ENCODE measurements at regions not wholly inside any gene's neighbourhood (a gene's known extent, or its start where the extent isn't known, plus 50 kb on each side); places are given as distances from the start of the nearest gene placed in this dataset.

DNA sequence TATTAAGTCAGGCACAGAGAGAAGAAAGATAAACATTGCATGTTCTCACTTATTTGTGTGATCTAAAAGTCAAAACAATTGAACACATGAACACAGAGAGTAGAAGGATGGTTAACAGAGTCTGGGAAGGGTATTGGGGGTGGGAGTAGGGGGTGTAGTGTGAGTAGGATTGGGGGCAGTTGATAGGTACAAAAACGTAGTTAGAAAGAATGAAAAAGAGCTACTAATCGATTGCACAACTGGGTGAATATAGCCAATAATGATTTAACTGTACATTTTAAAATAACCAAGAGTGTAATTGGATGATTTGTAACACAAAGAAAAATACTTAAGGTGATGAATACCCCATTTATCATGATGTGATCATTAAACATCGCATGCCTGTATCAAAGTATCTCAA is 333.3 kb downstream of the HAO1 start:
- TF ChIP-seq, protein P1, sequence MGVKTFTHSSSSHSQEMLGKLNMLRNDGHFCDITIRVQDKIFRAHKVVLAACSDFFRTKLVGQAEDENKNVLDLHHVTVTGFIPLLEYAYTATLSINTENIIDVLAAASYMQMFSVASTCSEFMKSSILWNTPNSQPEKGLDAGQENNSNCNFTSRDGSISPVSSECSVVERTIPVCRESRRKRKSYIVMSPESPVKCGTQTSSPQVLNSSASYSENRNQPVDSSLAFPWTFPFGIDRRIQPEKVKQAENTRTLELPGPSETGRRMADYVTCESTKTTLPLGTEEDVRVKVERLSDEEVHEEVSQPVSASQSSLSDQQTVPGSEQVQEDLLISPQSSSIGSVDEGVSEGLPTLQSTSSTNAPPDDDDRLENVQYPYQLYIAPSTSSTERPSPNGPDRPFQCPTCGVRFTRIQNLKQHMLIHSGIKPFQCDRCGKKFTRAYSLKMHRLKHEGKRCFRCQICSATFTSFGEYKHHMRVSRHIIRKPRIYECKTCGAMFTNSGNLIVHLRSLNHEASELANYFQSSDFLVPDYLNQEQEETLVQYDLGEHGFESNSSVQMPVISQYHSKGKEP (CRISPR knock-in tag; IDR thresholded peaks at IDR 0.05) = no peak
- TF ChIP-seq HNRNPK (IDR thresholded peaks at IDR 0.05; ENCODE audit: low read depth, low read length, poor library complexity, severe bottlenecking) = peak; percentile 92
- Histone ChIP-seq H3K4me1 (ENCODE audit: insufficient read depth, low read length) (no peaks in the 10 kb centered on the region), H3K27ac (ENCODE audit: extremely low read length, insufficient read depth, low read length) (no peak overlapping the region), H3K4me3 (replicated peaks in 1 of 3; ENCODE audit: insufficient read depth in 1 of 3, low read depth in 2 of 3, low read length in 3 of 3) (no peak overlapping the region), H3K27me3 (ENCODE audit: control insufficient read depth in 1 of 2, insufficient read depth in 2 of 2, low read length in 2 of 2) (no peaks in the 10 kb centered on the region), H3K4me2 (ENCODE audit: low read depth, low read length) (no peak overlapping the region), H3K36me3 (replicated peaks in 1 of 2; ENCODE audit: control insufficient read depth in 1 of 2, insufficient read depth in 2 of 2, low read length in 2 of 2) (no peaks in the 10 kb centered on the region), H3K9ac (ENCODE audit: insufficient read depth, low read depth, low read length) (no peak overlapping the region), H3K79me2 (ENCODE audit: insufficient read depth, low read length) (no peaks in the 10 kb centered on the region), H3K9me3 (ENCODE audit: low read length) (peaks cover 26% of the 10 kb centered on the region), H2AFZ (ENCODE audit: low read length) (no peak overlapping the region), H4K20me1 (ENCODE audit: insufficient read depth, low read length) (no peaks in the 10 kb centered on the region)
- in situ Hi-C loops (cut with HindIII; ENCODE audit: extremely low pct_ligation_motif_present, low pct_unique_long_range_greater_than_20kb) = no loop called here
- no TSS peak for BruUV-seq (replicated peaks)
- intact Hi-C loops (cut with micrococcal nuclease; ENCODE audit: unreplicated experiment) = no loop called here
- no peak for DNase-seq (ENCODE audit: low spot score)
- no peak for ATAC-seq
- no peak for FAIRE-seq
- ChIA-PET POLR2A (no interaction called here), CTCF (ENCODE audit: low intra/inter-chr PET ratio, low total read pairs) (no interaction called here)
- 5% methylated on average over 3 of the region's 3 CpGs for WGBS (ENCODE audit: low lambda C conversion rate)

DNA sequence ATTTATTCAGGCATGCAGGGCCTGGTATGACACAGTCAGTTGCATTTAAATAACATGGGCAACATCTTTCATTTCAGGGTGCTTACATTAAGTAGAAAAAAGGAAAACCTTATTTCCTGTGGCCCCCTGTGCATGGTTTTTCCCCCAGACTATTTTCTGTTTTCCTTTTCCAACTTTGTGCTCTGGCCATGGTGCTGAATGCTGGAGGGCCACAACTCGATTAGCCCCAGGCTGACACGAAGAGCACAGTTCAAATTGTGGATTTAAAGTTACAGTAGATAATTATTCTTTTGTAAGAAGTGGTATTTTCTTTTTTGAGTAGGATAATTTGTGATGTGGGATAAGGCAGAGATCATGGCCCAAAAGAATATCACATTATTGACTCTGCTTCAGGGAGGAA is 332.0 kb downstream of the HAO1 start:
- in situ Hi-C loops (cut with HindIII; ENCODE audit: extremely low pct_ligation_motif_present, low pct_unique_long_range_greater_than_20kb) (no loop called here), intact Hi-C loops (cut with micrococcal nuclease; ENCODE audit: unreplicated experiment) (no loop called here)
- H3K79me2 ChIP-seq (ENCODE audit: insufficient read depth, low read length) = no peaks in the 10 kb centered on the region
- no TSS peak for BruUV-seq (replicated peaks)
- H3K4me2 ChIP-seq (ENCODE audit: low read depth, low read length) = no peak overlapping the region
- no peak for ATAC-seq
- 0% methylated on average over 2 of the region's 2 CpGs for WGBS (ENCODE audit: low lambda C conversion rate)
- ChIA-PET CTCF (ENCODE audit: low intra/inter-chr PET ratio, low total read pairs) (no interaction called here), POLR2A (no interaction called here)
- FAIRE-seq = no peak
- H3K36me3 ChIP-seq (replicated peaks in 1 of 2; ENCODE audit: control insufficient read depth in 1 of 2, insufficient read depth in 2 of 2, low read length in 2 of 2) = no peaks in the 10 kb centered on the region
- no peak overlapping the region for H3K4me3 ChIP-seq (replicated peaks in 1 of 3; ENCODE audit: insufficient read depth in 1 of 3, low read depth in 2 of 3, low read length in 3 of 3)
- H3K9ac ChIP-seq (ENCODE audit: insufficient read depth, low read depth, low read length) = no peak overlapping the region
- H2AFZ ChIP-seq (ENCODE audit: low read length) = no peak overlapping the region
- peaks cover 22% of the 10 kb centered on the region for H3K9me3 ChIP-seq (ENCODE audit: low read length)
- no peak for DNase-seq (ENCODE audit: low spot score)
- no peaks in the 10 kb centered on the region for H4K20me1 ChIP-seq (ENCODE audit: insufficient read depth, low read length)
- no peaks in the 10 kb centered on the region for H3K4me1 ChIP-seq (ENCODE audit: insufficient read depth, low read length)
- no peak overlapping the region for H3K27ac ChIP-seq (ENCODE audit: extremely low read length, insufficient read depth, low read length)
- no peaks in the 10 kb centered on the region for H3K27me3 ChIP-seq (ENCODE audit: control insufficient read depth in 1 of 2, insufficient read depth in 2 of 2, low read length in 2 of 2)
- no peak for TF ChIP-seq ZBTB20 (CRISPR knock-in tag; IDR thresholded peaks at IDR 0.05; ENCODE audit: borderline replicate concordance, low read depth)
- no peak; the same call in 1 of the 2 replicates for TF ChIP-seq ZNF441 (CRISPR knock-in tag; IDR thresholded peaks at IDR 0.05; ENCODE audit: borderline replicate concordance)
- no peak for TF ChIP-seq U2AF2 (IDR thresholded peaks at IDR 0.05; ENCODE audit: low read depth, low read length)
- TF ChIP-seq, protein P2, sequence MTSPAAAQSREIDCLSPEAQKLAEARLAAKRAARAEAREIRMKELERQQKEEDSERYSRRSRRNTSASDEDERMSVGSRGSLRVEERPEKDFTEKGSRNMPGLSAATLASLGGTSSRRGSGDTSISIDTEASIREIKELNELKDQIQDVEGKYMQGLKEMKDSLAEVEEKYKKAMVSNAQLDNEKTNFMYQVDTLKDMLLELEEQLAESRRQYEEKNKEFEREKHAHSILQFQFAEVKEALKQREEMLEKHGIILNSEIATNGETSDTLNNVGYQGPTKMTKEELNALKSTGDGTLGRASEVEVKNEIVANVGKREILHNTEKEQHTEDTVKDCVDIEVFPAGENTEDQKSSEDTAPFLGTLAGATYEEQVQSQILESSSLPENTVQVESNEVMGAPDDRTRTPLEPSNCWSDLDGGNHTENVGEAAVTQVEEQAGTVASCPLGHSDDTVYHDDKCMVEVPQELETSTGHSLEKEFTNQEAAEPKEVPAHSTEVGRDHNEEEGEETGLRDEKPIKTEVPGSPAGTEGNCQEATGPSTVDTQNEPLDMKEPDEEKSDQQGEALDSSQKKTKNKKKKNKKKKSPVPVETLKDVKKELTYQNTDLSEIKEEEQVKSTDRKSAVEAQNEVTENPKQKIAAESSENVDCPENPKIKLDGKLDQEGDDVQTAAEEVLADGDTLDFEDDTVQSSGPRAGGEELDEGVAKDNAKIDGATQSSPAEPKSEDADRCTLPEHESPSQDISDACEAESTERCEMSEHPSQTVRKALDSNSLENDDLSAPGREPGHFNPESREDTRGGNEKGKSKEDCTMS (CRISPR knock-in tag; conservative IDR thresholded peaks at IDR 0.05) = no peak
- no peak for TF ChIP-seq MZF1 (CRISPR knock-in tag; IDR thresholded peaks at IDR 0.05; ENCODE audit: borderline replicate concordance)
- TF ChIP-seq GTF3A (CRISPR knock-in tag; conservative IDR thresholded peaks at IDR 0.05) = no peak
- TF ChIP-seq, protein P3, sequence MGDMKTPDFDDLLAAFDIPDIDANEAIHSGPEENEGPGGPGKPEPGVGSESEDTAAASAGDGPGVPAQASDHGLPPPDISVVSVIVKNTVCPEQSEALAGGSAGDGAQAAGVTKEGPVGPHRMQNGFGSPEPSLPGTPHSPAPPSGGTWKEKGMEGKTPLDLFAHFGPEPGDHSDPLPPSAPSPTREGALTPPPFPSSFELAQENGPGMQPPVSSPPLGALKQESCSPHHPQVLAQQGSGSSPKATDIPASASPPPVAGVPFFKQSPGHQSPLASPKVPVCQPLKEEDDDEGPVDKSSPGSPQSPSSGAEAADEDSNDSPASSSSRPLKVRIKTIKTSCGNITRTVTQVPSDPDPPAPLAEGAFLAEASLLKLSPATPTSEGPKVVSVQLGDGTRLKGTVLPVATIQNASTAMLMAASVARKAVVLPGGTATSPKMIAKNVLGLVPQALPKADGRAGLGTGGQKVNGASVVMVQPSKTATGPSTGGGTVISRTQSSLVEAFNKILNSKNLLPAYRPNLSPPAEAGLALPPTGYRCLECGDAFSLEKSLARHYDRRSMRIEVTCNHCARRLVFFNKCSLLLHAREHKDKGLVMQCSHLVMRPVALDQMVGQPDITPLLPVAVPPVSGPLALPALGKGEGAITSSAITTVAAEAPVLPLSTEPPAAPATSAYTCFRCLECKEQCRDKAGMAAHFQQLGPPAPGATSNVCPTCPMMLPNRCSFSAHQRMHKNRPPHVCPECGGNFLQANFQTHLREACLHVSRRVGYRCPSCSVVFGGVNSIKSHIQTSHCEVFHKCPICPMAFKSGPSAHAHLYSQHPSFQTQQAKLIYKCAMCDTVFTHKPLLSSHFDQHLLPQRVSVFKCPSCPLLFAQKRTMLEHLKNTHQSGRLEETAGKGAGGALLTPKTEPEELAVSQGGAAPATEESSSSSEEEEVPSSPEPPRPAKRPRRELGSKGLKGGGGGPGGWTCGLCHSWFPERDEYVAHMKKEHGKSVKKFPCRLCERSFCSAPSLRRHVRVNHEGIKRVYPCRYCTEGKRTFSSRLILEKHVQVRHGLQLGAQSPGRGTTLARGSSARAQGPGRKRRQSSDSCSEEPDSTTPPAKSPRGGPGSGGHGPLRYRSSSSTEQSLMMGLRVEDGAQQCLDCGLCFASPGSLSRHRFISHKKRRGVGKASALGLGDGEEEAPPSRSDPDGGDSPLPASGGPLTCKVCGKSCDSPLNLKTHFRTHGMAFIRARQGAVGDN (CRISPR knock-in tag; IDR thresholded peaks at IDR 0.05) = no peak
- TF ChIP-seq ZFP82 (CRISPR knock-in tag; IDR thresholded peaks at IDR 0.05; ENCODE audit: borderline replicate concordance) = no peak
